BLaER1 treated with 17β-estradiol and CSF1 and Interleukin-3, amounts not matched to agents 10 nM and 100 nM (cell line): ENCODE measurements at regions not wholly inside any gene's neighbourhood (a gene's known extent, or its start where the extent isn't known, plus 50 kb on each side); places are given as distances from the start of the nearest gene placed in this dataset.
"Not testable (repeated sequence)": the region's sequence is repeated elsewhere in the genome, so short reads cannot be mapped to it uniquely, and the experiment has no call there.

Experiments used
- H3K27ac ChIP-seq, 11 experiments: shearing (Covaris generic); formaldehyde crosslinking; 2 replicates each; pipeline ENCODE4 v1.8.1; 2022
- H3K27me3 ChIP-seq, 11 experiments: shearing (Covaris generic); formaldehyde crosslinking; 2 replicates each; pipeline ENCODE4 v1.8.1; 2022
- H3K36me3 ChIP-seq, 11 experiments: shearing (Covaris generic); formaldehyde crosslinking; 2 replicates each; pipeline ENCODE4 v1.8.1; 2022
- H3K4me1 ChIP-seq, 10 experiments: shearing (Covaris generic); formaldehyde crosslinking; 2 replicates each; pipeline ENCODE4 v1.8.1; 2022
- H3K4me2 ChIP-seq, 11 experiments: shearing (Covaris generic); formaldehyde crosslinking; 2 replicates each; pipeline ENCODE4 v1.8.1; 2022
- H3K4me3 ChIP-seq, 10 experiments: shearing (Covaris generic); formaldehyde crosslinking; 2 replicates each; pipeline ENCODE4 v1.8.1; 2022
- H3K9ac ChIP-seq, 11 experiments: shearing (Covaris generic); formaldehyde crosslinking; 2 replicates each; pipeline ENCODE4 v1.8.1; 2022
- H3K9me3 ChIP-seq, 11 experiments: shearing (Covaris generic); formaldehyde crosslinking; replicated peaks in 1 of 11; 2 replicates each; pipeline ENCODE4 v1.8.1; 2022
- H4K20me1 ChIP-seq, 11 experiments: shearing (Covaris generic); formaldehyde crosslinking; 2 replicates each; pipeline ENCODE4 v1.8.1; 2022
- Cebpa-rat ChIP-seq, 11 experiments: shearing (Covaris generic); IDR thresholded peaks; 2 replicates each; pipeline ENCODE4 v1.8.1; 2022

DNA sequence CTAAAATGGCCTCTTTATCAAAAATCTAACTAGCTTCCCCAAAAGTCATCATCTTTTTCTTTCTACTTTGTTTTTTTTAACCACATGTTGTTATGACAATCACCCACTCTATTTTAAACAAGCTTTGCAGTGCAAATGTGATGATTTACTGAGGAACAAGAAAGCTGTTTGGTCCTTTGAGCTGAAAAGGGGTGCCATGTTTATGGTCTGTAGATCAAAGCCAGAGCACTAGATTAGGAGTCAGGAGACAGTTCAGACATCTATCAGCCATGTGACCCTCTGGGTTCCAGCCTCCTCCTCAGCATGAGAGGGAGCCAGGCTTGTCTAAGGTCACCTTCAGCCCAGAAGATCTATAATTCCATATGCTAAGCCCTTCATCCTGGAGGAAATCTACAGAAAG lies 65.9 kb downstream of the RPL22L1 start:
- no peaks in the 10 kb centered on the region for H4K20me1 ChIP-seq
- TF ChIP-seq Cebpa-rat (IDR thresholded peaks at IDR 0.05), result no peak
- H3K9me3 ChIP-seq, result no peaks in the 10 kb centered on the region
- H3K4me3 ChIP-seq, result no peak overlapping the region
- H3K9ac ChIP-seq, result no peak overlapping the region
- no peaks in the 10 kb centered on the region for H3K36me3 ChIP-seq
- no peak overlapping the region for H3K27ac ChIP-seq
- H3K4me1 ChIP-seq, result no peaks in the 10 kb centered on the region
- no peaks in the 10 kb centered on the region for H3K27me3 ChIP-seq
- H3K4me2 ChIP-seq, result no peak overlapping the region

GRCh38 chr3:170802164-170803151 lies 67.5 kb downstream of the RPL22L1 start:
- no peak overlapping the region for H3K4me2 ChIP-seq
- no peaks in the 10 kb centered on the region for H3K4me1 ChIP-seq
- H3K9me3 ChIP-seq, result peaks cover 0 to 5% (median 0%) of the 10 kb centered on the region in 11 experiments; a peak in 2 of 22 replicates
- no peaks in the 10 kb centered on the region for H3K27me3 ChIP-seq
- H3K4me3 ChIP-seq, result no peak overlapping the region
- no peaks in the 10 kb centered on the region for H4K20me1 ChIP-seq
- no peaks in the 10 kb centered on the region for H3K36me3 ChIP-seq
- TF ChIP-seq Cebpa-rat (IDR thresholded peaks at IDR 0.05), result no peak
- H3K9ac ChIP-seq, result no peak overlapping the region
- H3K27ac ChIP-seq, result no peak overlapping the region

DNA sequence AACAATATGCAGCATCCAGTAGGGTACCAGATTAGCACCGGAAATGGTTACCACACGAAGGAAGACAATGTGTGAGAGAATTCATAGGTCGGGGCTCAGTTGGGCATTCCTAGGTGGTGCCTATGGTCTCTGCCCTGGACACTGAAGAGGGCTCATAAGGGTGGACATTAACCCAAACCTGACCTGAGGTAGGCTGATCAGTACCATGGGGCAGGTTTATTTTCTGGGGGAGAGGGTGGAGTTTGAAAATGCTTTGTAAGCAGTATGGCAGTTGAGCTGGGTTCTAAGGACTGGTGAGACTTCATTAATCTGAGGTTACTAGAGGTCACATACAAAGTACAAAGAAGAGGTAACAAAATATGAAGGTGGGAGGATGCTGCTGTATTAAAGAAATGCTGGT lies 68.4 kb downstream of the RPL22L1 start:
- Histone ChIP-seq H3K4me1 (no peaks in the 10 kb centered on the region), H3K9me3 (peaks cover 0 to 10% (median 0%) of the 10 kb centered on the region in 11 experiments; a peak in 2 of 22 replicates), H3K9ac (no peak overlapping the region), H3K27me3 (no peaks in the 10 kb centered on the region), H3K4me3 (no peak overlapping the region), H3K36me3 (no peaks in the 10 kb centered on the region), H3K4me2 (no peak overlapping the region), H3K27ac (no peak overlapping the region), H4K20me1 (no peaks in the 10 kb centered on the region)
- TF ChIP-seq Cebpa-rat (IDR thresholded peaks at IDR 0.05), result no peak

DNA sequence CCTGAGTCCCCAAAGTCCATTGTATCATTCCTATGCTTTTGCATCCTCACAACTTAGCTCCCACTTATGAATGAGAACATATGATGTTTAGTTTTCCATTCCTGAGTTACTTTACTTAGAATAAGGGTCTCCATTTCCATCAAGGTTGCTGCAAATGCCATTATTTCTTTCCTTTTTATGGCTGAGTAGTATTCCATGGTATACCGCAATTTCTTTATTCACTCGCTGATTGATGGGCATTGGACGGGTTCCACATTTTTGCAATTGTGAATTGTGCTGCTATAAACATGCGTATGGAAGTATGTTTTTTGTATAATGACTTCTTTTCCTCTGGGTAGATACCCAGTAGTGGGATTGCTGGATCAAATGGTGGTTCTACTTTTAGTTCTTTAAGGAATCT lies 69.7 kb downstream of the RPL22L1 start:
- not testable (repeated sequence) for H3K27ac ChIP-seq, H3K9ac ChIP-seq, H3K36me3 ChIP-seq, H3K4me3 ChIP-seq, H3K27me3 ChIP-seq, H4K20me1 ChIP-seq, H3K4me1 ChIP-seq, H3K4me2 ChIP-seq, H3K9me3 ChIP-seq

- Histone ChIP-seq H3K27ac (no peak overlapping the region), H3K9ac (no peak overlapping the region), H3K36me3 (no peaks in the 10 kb centered on the region), H3K4me1 (no peaks in the 10 kb centered on the region), H3K4me3 (no peak overlapping the region), H3K27me3 (no peaks in the 10 kb centered on the region), H3K4me2 (no peak overlapping the region), H4K20me1 (no peaks in the 10 kb centered on the region), H3K9me3 (peaks cover 0 to 10% (median 4%) of the 10 kb centered on the region in 11 experiments; a peak in 4 of 22 replicates)
- no peak for TF ChIP-seq Cebpa-rat (IDR thresholded peaks at IDR 0.05)
Measured at GRCh38 chr3:170799009-170799408, 71.0 kb downstream of the RPL22L1 start.

DNA sequence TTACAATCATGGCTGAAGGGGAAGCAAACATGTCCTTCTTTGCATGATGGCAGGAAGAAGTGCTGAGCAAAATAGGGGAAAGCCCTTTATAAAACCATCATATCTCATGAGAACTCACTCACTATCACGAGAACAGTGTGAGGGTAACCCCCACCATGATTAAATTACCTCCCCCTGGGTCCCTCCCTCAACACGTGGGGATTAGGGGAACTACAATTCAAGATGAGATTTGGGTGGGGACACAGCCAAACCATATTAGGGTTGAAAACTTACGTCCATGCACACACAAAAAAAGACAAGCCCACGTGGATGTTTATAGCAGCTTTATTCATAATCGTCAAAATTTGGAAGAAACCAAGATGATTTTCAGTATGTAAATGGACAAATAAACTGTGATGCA lies 72.3 kb downstream of the RPL22L1 start:
- no peak overlapping the region for H3K4me2 ChIP-seq
- H3K27me3 ChIP-seq, result no peaks in the 10 kb centered on the region
- H3K9ac ChIP-seq, result no peak overlapping the region
- H3K4me1 ChIP-seq, result no peaks in the 10 kb centered on the region
- H3K9me3 ChIP-seq, result peaks cover 0 to 10% (median 4%) of the 10 kb centered on the region in 11 experiments; a peak in 4 of 22 replicates
- H3K4me3 ChIP-seq, result no peak overlapping the region
- no peak overlapping the region for H3K27ac ChIP-seq
- H3K36me3 ChIP-seq, result no peaks in the 10 kb centered on the region
- H4K20me1 ChIP-seq, result no peaks in the 10 kb centered on the region
- TF ChIP-seq Cebpa-rat (IDR thresholded peaks at IDR 0.05), result no peak

DNA sequence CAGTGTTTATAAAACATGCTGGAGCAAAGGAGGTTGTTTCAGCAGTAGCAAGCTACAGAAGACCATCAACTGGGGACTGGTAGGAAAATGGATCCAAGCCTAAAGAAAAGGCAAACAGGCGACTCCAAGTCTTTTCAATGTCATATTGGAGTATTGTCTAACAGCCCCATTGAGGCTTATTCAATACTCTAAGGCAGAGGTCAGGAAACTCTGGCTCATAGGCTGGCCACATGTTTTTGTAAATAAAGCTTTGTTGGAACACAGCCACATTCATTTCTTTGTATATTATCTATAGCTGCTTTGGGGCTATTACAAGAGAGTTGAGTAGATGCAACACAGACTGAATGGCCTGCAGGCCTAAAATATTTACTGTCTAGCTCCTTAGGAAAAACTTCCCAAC lies 77.5 kb downstream of the RPL22L1 start:
- Histone ChIP-seq H3K36me3 (no peaks in the 10 kb centered on the region), H3K9me3 (peaks cover 0 to 5% (median under 1%) of the 10 kb centered on the region in 11 experiments; a peak in 3 of 22 replicates), H4K20me1 (no peaks in the 10 kb centered on the region), H3K4me1 (no peaks in the 10 kb centered on the region), H3K9ac (no peak overlapping the region), H3K4me3 (no peak overlapping the region), H3K4me2 (no peak overlapping the region), H3K27me3 (no peaks in the 10 kb centered on the region), H3K27ac (no peak overlapping the region)
- TF ChIP-seq Cebpa-rat (IDR thresholded peaks at IDR 0.05), result no peak

GRCh38 chr3:170790647-170791046 lies 79.3 kb downstream of the RPL22L1 start:
- Histone ChIP-seq H3K27ac (no peak overlapping the region), H3K27me3 (no peaks in the 10 kb centered on the region), H3K9ac (no peak overlapping the region), H3K36me3 (no peaks in the 10 kb centered on the region), H3K4me1 (no peaks in the 10 kb centered on the region), H3K4me2 (no peak overlapping the region), H4K20me1 (no peaks in the 10 kb centered on the region), H3K9me3 (peaks cover 0 to 4% (median 0%) of the 10 kb centered on the region in 11 experiments; a peak in 1 of 22 replicates), H3K4me3 (no peak overlapping the region)
- no peak for TF ChIP-seq Cebpa-rat (IDR thresholded peaks at IDR 0.05)

DNA sequence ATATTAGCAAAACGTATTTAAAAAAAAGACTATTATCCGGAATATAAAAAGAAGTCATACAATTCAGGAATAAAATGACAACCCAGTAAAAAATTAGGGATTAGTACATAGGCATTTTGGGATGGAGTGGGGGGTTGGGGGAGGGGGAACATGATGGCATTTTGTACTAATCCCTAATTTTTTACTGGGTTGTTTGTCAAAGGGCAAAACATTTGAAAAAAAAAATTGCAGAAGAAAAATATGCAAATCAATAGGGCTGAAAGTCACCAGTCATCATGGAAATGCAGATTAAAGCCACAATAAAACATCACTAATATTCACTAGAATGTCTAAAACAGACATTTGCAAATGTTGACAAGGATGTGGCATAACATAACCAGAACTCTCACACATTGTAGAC lies 82.5 kb downstream of the RPL22L1 start:
- no peaks in the 10 kb centered on the region; a peak in 1 of 22 replicates for H3K9me3 ChIP-seq
- H3K4me3 ChIP-seq, result no peak overlapping the region
- no peaks in the 10 kb centered on the region for H3K36me3 ChIP-seq
- no peak overlapping the region for H3K27ac ChIP-seq
- no peak for TF ChIP-seq Cebpa-rat (IDR thresholded peaks at IDR 0.05)
- H3K27me3 ChIP-seq, result no peaks in the 10 kb centered on the region
- H3K4me1 ChIP-seq, result no peaks in the 10 kb centered on the region
- H4K20me1 ChIP-seq, result no peaks in the 10 kb centered on the region
- H3K4me2 ChIP-seq, result no peak overlapping the region
- H3K9ac ChIP-seq, result no peak overlapping the region

DNA sequence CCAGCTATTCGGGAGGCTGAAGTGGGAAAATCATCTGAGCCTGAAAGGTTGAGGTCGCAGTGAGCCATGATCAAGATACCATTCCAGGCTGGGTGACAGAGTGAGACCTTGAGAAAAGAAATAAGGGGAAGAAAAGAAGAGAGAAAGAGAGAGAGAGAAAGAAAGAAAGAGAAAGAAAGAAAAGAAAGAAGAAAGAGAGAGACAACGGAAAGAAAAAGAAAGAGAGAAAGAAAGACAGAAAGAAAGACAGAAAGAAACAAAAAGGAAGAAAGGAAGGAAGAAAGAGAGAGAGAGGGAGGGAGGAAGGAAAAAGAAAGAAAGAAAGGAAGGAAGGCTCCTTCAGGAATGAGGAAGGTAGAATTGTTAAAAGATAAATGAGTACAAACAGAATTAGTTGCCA lies 84.5 kb downstream of the RPL22L1 start:
- no peak overlapping the region for H3K4me3 ChIP-seq
- no peak overlapping the region for H3K4me2 ChIP-seq
- no peak for TF ChIP-seq Cebpa-rat (IDR thresholded peaks at IDR 0.05)
- no peak overlapping the region for H3K9ac ChIP-seq
- H3K27ac ChIP-seq, result no peak overlapping the region
- no peaks in the 10 kb centered on the region for H3K27me3 ChIP-seq
- no peaks in the 10 kb centered on the region; a peak in 1 of 22 replicates for H3K9me3 ChIP-seq
- no peaks in the 10 kb centered on the region for H3K4me1 ChIP-seq
- no peaks in the 10 kb centered on the region for H4K20me1 ChIP-seq
- H3K36me3 ChIP-seq, result no peaks in the 10 kb centered on the region
